GM12873 (cell line): ENCODE measurements at regions not wholly inside any gene's neighbourhood (a gene's known extent, or its start where the extent isn't known, plus 50 kb on each side); places are given as distances from the start of the nearest gene placed in this dataset.

Experiments used
- CTCF ChIP-seq: IDR thresholded peaks from 2 replicates; pipeline ENCODE4 v1.5.1; 2012; ENCODE audit warnings: low read depth, mild to moderate bottlenecking, moderate library complexity, low read length, control low read depth; ENCODE audit not compliant: insufficient read depth; ENCODE audit errors: missing control alignments

GRCh38 chr10:65320236-65321026, 1605.4 kb upstream of the LRRTM3 start:
- TF ChIP-seq CTCF = no peak

GRCh38 chr10:65323802-65324201, 1602.0 kb upstream of the LRRTM3 start:
- no peak for TF ChIP-seq CTCF

GRCh38 chr10:65325913-65326312, 1599.9 kb upstream of the LRRTM3 start:
- no peak for TF ChIP-seq CTCF

GRCh38 chr10:65328486-65328885, 1597.3 kb upstream of the LRRTM3 start:
- TF ChIP-seq CTCF = no peak

- no peak for TF ChIP-seq CTCF
Observed at GRCh38 chr10:65335311-65335710, 1590.5 kb upstream of the LRRTM3 start.

GRCh38 chr10:65340340-65340739, 1585.5 kb upstream of the LRRTM3 start:
- TF ChIP-seq CTCF = no peak

GRCh38 chr10:65341323-65341925, 1584.4 kb upstream of the LRRTM3 start:
- no peak for TF ChIP-seq CTCF
